ENCODE measurements at regions not wholly inside any gene's neighbourhood (a gene's known extent, or its start where the extent isn't known, plus 50 kb on each side); places are given as distances from the start of the nearest gene placed in this dataset.

GRCh38 chr10:64726466-64726865 lies 1205.3 kb downstream of the REEP3 start:
- TF ChIP-seq ZFP3 (CRISPR knock-in tag; IDR thresholded peaks at IDR 0.05) (no peak), ZC3H10 (CRISPR knock-in tag; IDR thresholded peaks at IDR 0.05) (no peak), ZFP30 (CRISPR knock-in tag; IDR thresholded peaks at IDR 0.05) (no peak), ARNTL (CRISPR knock-in tag; IDR thresholded peaks at IDR 0.05; ENCODE audit: borderline replicate concordance, low read depth) (no peak), ZNF565 (CRISPR knock-in tag; conservative IDR thresholded peaks at IDR 0.05; ENCODE audit: low read depth) (no peak), SNAI2 (CRISPR knock-in tag; IDR thresholded peaks at IDR 0.05) (no peak), CREB5 (CRISPR knock-in tag; IDR thresholded peaks at IDR 0.05; ENCODE audit: low read depth) (no peak), RARB (CRISPR knock-in tag; IDR thresholded peaks at IDR 0.05) (no peak)
- TF ChIP-seq, protein P1, sequence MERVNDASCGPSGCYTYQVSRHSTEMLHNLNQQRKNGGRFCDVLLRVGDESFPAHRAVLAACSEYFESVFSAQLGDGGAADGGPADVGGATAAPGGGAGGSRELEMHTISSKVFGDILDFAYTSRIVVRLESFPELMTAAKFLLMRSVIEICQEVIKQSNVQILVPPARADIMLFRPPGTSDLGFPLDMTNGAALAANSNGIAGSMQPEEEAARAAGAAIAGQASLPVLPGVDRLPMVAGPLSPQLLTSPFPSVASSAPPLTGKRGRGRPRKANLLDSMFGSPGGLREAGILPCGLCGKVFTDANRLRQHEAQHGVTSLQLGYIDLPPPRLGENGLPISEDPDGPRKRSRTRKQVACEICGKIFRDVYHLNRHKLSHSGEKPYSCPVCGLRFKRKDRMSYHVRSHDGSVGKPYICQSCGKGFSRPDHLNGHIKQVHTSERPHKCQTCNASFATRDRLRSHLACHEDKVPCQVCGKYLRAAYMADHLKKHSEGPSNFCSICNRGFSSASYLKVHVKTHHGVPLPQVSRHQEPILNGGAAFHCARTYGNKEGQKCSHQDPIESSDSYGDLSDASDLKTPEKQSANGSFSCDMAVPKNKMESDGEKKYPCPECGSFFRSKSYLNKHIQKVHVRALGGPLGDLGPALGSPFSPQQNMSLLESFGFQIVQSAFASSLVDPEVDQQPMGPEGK (CRISPR knock-in tag; IDR thresholded peaks at IDR 0.05; ENCODE audit: borderline replicate concordance): no peak
- TF ChIP-seq, protein P2, sequence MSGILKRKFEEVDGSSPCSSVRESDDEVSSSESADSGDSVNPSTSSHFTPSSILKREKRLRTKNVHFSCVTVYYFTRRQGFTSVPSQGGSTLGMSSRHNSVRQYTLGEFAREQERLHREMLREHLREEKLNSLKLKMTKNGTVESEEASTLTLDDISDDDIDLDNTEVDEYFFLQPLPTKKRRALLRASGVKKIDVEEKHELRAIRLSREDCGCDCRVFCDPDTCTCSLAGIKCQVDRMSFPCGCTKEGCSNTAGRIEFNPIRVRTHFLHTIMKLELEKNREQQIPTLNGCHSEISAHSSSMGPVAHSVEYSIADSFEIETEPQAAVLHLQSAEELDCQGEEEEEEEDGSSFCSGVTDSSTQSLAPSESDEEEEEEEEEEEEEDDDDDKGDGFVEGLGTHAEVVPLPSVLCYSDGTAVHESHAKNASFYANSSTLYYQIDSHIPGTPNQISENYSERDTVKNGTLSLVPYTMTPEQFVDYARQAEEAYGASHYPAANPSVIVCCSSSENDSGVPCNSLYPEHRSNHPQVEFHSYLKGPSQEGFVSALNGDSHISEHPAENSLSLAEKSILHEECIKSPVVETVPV (CRISPR knock-in tag; IDR thresholded peaks at IDR 0.05): no peak
